ES-I3 (cell line): ENCODE measurements at regions not wholly inside any gene's neighbourhood (a gene's known extent, or its start where the extent isn't known, plus 50 kb on each side); places are given as distances from the start of the nearest gene placed in this dataset.

ENCODE experiments used
- H3K36me3 ChIP-seq: 2 replicates; pipeline ENCODE4 v1.6.1; 2013; ENCODE audit warnings: mild to moderate bottlenecking, low read length, control low read depth, moderate library complexity; ENCODE audit not compliant: insufficient read depth
- H3K4me1 ChIP-seq: 2 replicates; pipeline ENCODE4 v1.6.1; 2013; ENCODE audit warnings: mild to moderate bottlenecking, control low read depth, low read length; ENCODE audit not compliant: insufficient read depth
- H3K9ac ChIP-seq: 2 replicates; pipeline ENCODE4 v1.6.1; 2013; ENCODE audit warnings: low read depth, mild to moderate bottlenecking, low read length, moderate library complexity
- H3K9me3 ChIP-seq: 2 replicates; pipeline ENCODE4 v1.6.1; 2013; ENCODE audit warnings: mild to moderate bottlenecking, low read length, moderate library complexity; ENCODE audit not compliant: control insufficient read depth, insufficient read depth

- Histone ChIP-seq H3K9ac (no peak overlapping the region), H3K9me3 (peaks cover 9% of the 10 kb centered on the region; the same call in 1 of the 2 replicates), H3K36me3 (no peaks in the 10 kb centered on the region), H3K4me1 (no peaks in the 10 kb centered on the region)
Measured at GRCh38 chr11:32331098-32331497, 104.2 kb downstream of the WT1 start.

DNA sequence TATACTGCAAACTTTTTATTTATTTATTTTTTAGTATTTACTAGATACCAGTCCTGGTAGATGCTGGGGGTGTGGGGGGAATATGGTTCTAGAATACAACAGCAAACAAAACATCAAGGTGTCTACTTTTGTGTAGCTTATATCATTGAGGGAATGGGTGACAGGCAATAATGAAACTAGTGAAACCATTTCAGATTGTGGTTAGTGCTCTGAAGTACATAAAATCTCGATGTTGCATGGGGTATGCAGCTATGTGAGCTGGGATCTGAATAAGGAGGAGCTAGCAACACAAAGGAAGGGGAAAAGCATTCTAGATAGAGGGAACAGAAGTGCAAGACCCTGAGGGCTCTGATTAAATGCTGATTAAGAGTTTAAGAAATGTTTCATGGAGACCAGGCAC lies 103.5 kb downstream of the WT1 start:
- H3K9me3 ChIP-seq: peaks cover 9% of the 10 kb centered on the region; the same call in 1 of the 2 replicates

DNA sequence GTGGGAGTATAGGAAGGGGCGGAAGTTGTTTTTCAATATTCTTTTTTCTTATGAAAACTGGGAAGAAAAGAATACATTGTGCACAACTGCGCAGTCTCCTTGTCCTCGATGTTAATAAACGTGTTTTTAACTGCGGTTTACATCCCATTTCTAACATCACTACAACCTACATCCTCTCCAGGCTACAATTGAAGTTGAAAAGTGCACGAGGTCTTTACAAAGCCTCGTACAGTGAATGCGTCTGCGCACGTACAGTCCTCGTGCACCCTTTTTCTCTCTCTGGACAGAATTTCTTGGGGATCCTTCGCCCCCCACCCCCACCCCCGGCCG lies 102.4 kb downstream of the WT1 start:
- no peaks in the 10 kb centered on the region for H3K36me3 ChIP-seq
- H3K9ac ChIP-seq: peak overlapping the region; percentile 65; the same call in 1 of the 2 replicates
- H3K9me3 ChIP-seq: peaks cover 9% of the 10 kb centered on the region; the same call in 1 of the 2 replicates
- H3K4me1 ChIP-seq: no peaks in the 10 kb centered on the region

More for the DNA sequence above, 103.5 kb downstream of the WT1 start:
- H3K36me3 ChIP-seq: no peaks in the 10 kb centered on the region
- no peak overlapping the region for H3K9ac ChIP-seq
- H3K4me1 ChIP-seq: no peaks in the 10 kb centered on the region

DNA sequence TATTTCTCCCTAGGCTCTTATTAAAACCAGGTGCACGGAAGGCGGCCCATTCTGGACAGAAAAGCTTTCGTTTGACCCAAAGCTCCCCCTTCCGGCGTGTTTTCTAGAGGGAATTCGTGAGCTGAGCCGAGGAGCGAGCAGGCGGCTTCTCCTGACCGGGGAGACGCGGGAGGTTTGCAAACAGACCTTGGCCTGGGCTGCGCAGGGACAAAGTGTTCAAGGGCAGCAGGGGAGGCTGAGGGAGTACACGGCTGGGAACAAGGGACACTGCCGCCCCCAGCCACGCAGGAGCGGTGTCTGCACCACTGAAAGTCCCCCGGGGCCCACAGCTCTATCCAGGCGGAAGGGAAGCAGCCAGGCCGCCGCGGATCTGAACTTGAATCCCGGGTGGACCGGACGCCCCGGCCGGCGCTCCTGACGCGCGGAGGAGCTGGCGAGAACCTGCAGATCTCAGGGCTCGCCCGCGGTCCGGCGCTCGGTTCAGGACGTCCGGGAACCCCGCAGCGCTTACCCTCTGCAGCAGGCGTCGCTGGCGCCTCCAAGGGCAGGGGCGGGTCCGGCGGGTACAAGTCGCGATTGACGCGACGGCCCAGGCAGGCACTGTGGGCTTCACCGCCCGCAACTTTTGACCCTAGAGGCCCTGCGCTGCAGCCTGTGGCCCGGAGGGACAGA lies 101.9 kb downstream of the WT1 start:
- Histone ChIP-seq H3K4me1 (no peaks in the 10 kb centered on the region), H3K36me3 (no peaks in the 10 kb centered on the region), H3K9ac (peak overlapping the region; percentile 65; the same call in 1 of the 2 replicates), H3K9me3 (peaks cover 9% of the 10 kb centered on the region; the same call in 1 of the 2 replicates)

- Histone ChIP-seq H3K36me3 (no peaks in the 10 kb centered on the region), H3K9ac (no peak overlapping the region), H3K9me3 (peaks cover 9% of the 10 kb centered on the region; the same call in 1 of the 2 replicates), H3K4me1 (no peaks in the 10 kb centered on the region)
Measured at GRCh38 chr11:32334822-32335221, 100.5 kb downstream of the WT1 start.
